CD4-positive, alpha-beta T cell treated with Interleukin-6 at 100 ng/mL for 8 hours (primary cell): ENCODE measurements at regions not wholly inside any gene's neighbourhood (a gene's known extent, or its start where the extent isn't known, plus 50 kb on each side); places are given as distances from the start of the nearest gene placed in this dataset.
"Not testable (repeated sequence)": the region's sequence is repeated elsewhere in the genome, so short reads cannot be mapped to it uniquely, and the experiment has no call there.

Source experiments
- DNase-seq: peaks from one replicate; pipeline ENCODE4 v3.0.0-alpha.2; 2020; ENCODE audit warnings: mixed read lengths, low spot score

GRCh38 chr21:24509131-24509530 is 1098.2 kb downstream of the MRPL39 start:
- no peak for DNase-seq

DNA sequence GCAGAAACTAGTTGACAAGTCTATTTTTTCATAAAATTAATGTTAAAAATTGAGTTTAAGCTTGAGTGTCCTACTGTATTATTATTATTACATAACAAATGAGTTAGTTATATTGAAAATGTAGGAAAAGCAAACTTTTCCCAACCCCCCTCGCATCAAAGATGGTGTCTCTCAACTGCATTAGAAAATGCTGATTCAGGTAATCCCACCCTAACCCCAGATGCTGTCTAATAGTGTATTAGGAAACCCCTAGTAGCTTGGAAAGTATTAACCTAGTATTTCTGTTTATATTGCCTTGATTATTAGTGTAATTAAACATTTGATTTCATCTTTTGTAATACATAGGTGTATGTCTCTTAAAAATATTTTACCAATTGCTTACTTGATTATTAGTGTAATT is 1120.3 kb downstream of the MRPL39 start:
- DNase-seq = no peak

DNA sequence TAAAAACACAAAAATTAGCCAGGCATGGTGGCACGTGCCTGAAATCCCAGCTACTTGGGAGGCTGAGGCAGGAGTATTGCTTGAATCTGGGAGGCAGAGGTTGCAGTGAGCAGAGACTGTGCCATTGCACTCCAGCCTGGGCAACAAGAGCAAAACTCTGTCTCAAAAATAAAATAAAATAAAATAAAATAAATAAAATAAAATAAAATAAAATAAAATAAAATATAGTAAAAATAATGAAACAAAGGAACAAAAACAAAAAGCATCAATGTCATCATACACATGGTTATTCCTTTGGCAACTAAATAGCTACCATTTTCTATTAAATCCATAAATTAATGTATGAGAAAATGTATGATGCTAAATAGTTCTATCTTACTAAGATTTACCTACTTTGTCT is 1123.9 kb downstream of the MRPL39 start:
- DNase-seq = not testable (repeated sequence)

GRCh38 chr21:24470852-24471251 is 1136.4 kb downstream of the MRPL39 start:
- no peak for DNase-seq

DNA sequence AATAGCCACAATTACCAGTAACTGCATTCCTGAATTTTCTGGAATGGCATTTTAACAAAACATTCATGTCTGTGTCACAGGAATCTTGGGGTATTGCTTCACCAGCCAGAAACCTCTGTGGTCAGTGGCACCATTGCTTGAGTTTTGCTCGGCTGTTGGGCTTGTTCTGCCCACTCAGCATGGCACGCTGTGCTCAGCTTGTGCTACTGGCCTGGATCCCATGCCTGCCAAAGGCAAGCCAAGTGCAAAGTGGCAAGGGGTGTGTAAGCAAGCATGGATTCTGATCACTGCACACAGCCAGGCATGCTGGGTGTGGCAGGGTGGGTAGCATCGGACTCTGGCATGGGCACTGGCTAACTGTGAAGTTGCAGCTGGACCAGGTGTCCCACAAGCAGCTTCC is 1150.9 kb downstream of the MRPL39 start:
- no peak for DNase-seq

GRCh38 chr21:24450119-24450518 is 1157.2 kb downstream of the MRPL39 start:
- DNase-seq = no peak

GRCh38 chr21:24445517-24445916 is 1161.8 kb downstream of the MRPL39 start:
- no peak for DNase-seq

GRCh38 chr21:24444736-24445135 is 1162.5 kb downstream of the MRPL39 start:
- DNase-seq = no peak

GRCh38 chr21:24436236-24436635 is 1171.0 kb downstream of the MRPL39 start:
- DNase-seq = no peak

- DNase-seq = peak; percentile 4
These were observed 1178.6 kb downstream of the MRPL39 start for GRCh38 chr21:24428591-24429199.

GRCh38 chr21:24424776-24425175 is 1182.5 kb downstream of the MRPL39 start:
- no peak for DNase-seq

GRCh38 chr21:24423546-24423945 is 1183.7 kb downstream of the MRPL39 start:
- DNase-seq = no peak

GRCh38 chr21:24420689-24421088 is 1186.6 kb downstream of the MRPL39 start:
- DNase-seq = no peak

- not testable (repeated sequence) for DNase-seq
These were observed 1187.6 kb downstream of the MRPL39 start for GRCh38 chr21:24419641-24420040.

- no peak for DNase-seq
These were observed 1188.6 kb downstream of the MRPL39 start for GRCh38 chr21:24418671-24419070.

GRCh38 chr21:24411429-24411828 is 1195.9 kb downstream of the MRPL39 start:
- DNase-seq = no peak

DNA sequence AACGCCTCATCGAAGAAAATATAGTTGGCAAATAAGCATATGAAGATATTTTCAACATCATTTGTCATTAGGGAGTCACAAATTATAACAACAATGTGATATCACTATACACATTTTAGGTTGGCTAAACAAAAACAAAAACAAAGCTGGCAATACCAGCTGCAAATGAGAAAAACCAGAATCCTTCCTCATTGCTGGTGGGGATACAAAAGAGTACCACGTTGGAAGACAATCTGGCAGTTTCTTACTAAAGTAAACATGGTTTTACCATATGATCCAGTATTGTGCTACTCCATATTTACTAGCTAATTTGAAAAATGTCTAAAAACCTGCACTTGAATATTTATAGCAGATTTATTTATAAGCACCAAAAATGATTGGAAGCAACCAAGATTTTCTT is 1204.1 kb downstream of the MRPL39 start:
- DNase-seq = no peak

DNA sequence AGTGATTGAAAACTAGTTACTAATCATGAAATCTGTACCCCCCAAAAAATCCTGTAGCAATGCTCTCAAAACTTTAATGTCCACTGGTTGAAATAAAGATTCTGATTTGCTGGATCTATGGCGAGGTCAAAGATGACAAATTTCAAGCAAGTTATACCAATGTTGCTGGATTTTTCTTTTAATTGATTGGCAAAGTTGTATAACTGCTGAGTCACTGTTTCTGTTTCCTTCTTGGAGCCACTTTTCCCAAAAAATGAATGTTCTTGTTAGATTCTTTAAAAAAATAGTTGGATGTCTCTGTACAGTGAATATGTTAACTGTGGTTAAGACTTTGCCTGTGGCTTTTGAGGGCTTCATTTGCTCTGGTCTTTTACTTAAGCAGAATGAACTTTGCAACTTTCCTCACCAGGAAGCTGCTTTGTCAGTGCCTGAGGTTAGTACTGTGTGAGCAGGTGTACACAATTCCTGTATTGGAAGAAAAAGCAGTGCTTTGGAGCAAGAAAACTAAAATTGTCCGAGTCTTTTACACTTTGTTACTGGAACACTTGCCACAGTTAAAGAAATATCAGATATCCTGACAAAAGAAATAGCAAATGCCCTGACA is 1211.9 kb downstream of the MRPL39 start:
- DNase-seq = no peak

DNA sequence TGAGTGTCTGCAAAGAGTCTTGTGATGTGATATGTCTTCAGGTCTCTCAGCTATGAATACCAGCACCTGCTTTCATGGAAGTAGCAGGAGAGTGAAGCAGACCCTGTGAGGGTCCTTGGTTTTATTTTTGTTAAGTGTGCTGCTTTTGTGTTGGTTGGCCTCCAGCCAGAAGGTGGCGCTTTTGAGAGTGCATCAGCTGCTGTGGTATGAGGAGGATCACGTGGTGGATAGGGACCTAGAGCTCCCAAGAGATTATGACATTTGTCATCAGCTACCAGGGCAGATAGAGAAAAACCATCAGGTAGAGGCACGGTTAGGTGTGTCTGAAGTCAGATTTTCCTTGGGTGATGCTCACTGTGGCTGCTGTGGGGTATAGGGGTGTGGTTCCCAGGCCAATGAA is 1232.1 kb downstream of the MRPL39 start:
- DNase-seq = no peak

GRCh38 chr21:24372506-24372905 is 1234.8 kb downstream of the MRPL39 start:
- no peak for DNase-seq

DNA sequence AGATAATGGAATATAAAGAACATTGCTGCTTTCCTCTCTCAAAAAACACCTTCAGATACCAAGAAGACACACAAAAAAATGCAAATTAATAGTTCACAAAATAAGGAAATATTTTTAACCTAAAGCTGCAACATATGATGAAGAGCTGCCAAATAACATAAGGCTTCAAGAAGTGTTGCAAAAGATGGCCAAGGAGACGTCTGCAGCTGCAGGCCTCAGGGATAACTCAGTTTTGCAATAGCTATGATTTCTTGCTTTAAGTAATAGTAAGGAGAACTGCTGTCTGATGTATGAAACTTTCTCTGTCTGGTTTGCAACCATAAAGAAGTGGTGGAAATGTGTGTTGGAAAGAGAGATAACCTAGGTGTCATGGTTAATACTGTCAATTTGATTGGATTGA is 1237.5 kb downstream of the MRPL39 start:
- DNase-seq = no peak

- DNase-seq = no peak
These were observed 1238.0 kb downstream of the MRPL39 start for GRCh38 chr21:24369278-24369677.

DNA sequence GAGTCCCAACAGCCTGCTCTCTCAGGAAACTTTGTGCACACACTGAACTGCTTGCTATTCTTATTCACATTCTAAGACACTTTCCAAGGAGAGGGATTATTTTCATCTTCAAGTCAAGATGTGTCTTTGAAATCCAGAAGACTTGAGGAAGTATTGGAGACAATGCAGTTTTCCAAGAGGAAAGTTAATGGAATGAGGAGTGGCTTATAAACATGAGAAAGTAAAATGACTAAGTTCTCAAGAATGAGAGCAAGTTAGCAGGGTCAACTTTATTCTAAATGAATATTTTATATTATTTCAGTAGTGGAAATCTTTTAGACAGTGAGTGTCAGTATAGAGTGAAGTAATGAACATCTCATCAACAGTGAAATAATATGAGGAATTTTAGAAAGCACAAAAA is 1239.3 kb downstream of the MRPL39 start:
- DNase-seq = no peak

DNA sequence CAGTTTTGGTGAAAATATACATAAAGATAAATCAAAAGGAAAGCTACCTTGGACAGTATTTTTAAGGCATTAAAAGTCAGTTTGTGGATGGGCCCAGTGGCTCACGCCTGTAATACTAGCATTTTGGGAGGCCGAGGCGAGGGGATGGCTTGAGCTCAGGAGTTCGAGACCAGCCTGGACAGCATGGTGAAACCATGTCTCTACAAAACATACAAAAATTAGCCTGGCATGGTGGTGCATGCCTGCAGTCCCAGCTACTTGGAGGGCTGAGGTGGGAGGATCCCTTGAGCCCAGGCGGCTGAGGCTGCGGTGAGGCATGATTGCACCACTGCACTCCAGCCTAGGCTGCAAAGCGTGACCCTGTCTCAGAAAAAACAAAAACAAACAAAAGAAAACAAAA is 1253.8 kb downstream of the MRPL39 start:
- no peak for DNase-seq
